ENCODE measurements at regions not wholly inside any gene's neighbourhood (a gene's known extent, or its start where the extent isn't known, plus 50 kb on each side); places are given as distances from the start of the nearest gene placed in this dataset.

DNA sequence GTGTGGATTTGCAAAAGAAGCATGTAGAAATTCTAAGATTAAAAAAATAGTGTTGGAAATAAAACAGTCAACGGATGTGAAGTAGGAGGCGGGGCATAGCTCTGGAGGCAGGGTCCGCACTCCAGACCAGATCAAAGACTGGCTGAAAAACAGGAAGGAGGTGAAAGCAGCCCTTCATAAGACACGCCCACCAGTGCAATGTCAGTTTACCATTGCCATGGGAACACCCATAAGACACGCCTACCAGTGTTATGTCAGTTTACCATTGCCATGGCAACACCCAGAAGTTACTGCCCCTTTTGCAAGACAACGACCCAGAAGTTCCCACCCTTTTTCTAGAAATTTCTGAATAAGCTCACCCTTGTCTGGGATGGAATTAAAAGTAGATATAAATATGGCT lies 87.1 kb downstream of the FZD10 start:
- FAIRE-seq (no peak), DNase-seq (no peak)
- peaks cover 0 to 2% (median 0%) of the 10 kb centered on the region in 3 donors for H3K36me3 ChIP-seq (ENCODE audit: control insufficient read depth in 2 of 3, insufficient read depth in 3 of 3, low read length in 3 of 3)
- no peaks in the 10 kb centered on the region for H3K4me1 ChIP-seq (ENCODE audit: control insufficient read depth in 2 of 3, insufficient read depth in 2 of 3, low read depth in 1 of 3, low read length in 3 of 3)
- intact Hi-C loops (cut with DNase I) = no loop called here
- H3K9me3 ChIP-seq (ENCODE audit: control insufficient read depth in 2 of 3, insufficient read depth in 1 of 3, low read length in 3 of 3) = peaks cover 0 to 4% (median 0%) of the 10 kb centered on the region in 3 donors
- no peaks in the 10 kb centered on the region for H3K27me3 ChIP-seq (ENCODE audit: control insufficient read depth, insufficient read depth, low read length)
- no peak overlapping the region for H3K9ac ChIP-seq (ENCODE audit: low read length in 3 of 3)
- no peak overlapping the region for H3K4me3 ChIP-seq (ENCODE audit: low read length in 3 of 3)
- H3K27ac ChIP-seq (ENCODE audit: low read depth in 2 of 2, low read length in 2 of 2) = no peak overlapping the region
- TF ChIP-seq, protein P1, sequence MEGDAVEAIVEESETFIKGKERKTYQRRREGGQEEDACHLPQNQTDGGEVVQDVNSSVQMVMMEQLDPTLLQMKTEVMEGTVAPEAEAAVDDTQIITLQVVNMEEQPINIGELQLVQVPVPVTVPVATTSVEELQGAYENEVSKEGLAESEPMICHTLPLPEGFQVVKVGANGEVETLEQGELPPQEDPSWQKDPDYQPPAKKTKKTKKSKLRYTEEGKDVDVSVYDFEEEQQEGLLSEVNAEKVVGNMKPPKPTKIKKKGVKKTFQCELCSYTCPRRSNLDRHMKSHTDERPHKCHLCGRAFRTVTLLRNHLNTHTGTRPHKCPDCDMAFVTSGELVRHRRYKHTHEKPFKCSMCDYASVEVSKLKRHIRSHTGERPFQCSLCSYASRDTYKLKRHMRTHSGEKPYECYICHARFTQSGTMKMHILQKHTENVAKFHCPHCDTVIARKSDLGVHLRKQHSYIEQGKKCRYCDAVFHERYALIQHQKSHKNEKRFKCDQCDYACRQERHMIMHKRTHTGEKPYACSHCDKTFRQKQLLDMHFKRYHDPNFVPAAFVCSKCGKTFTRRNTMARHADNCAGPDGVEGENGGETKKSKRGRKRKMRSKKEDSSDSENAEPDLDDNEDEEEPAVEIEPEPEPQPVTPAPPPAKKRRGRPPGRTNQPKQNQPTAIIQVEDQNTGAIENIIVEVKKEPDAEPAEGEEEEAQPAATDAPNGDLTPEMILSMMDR (IDR thresholded peaks at IDR 0.05; ENCODE audit: borderline replicate concordance, extremely low read depth, insufficient read depth) = no peak

DNA sequence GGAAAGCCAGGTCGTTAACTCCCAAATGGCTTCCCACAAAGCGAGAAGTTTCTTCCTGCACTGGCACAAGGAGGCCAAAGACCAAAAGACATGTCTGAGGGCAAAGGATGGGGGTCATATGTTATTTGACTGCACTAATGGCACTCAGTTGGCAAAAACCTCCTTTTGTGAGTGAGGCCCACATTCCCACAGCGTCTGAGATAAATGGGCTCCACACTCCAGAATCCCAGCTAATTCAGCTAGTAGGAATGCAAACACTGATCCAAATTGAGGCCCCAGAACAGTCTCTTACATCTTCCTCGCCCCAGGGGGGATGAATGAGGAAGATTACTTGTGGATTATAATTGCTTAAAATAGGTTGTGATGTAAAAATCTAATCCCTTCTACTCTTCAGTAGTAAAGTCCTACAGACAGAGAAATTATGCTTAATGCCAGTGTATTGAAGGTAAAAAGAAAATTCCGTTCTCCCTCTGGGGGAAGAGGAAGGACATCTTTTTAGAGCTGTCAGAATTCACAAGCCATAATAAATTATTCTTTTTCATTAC lies 86.4 kb upstream of the PIWIL1 start:
- no peaks in the 10 kb centered on the region for H3K27me3 ChIP-seq (ENCODE audit: control insufficient read depth, insufficient read depth, low read length)
- no peak overlapping the region for H3K4me3 ChIP-seq (ENCODE audit: low read length in 3 of 3)
- TF ChIP-seq, protein P1 (IDR thresholded peaks at IDR 0.05; ENCODE audit: borderline replicate concordance, extremely low read depth, insufficient read depth) = no peak
- no peaks in the 10 kb centered on the region for H3K4me1 ChIP-seq (ENCODE audit: control insufficient read depth in 2 of 3, insufficient read depth in 2 of 3, low read depth in 1 of 3, low read length in 3 of 3)
- H3K9ac ChIP-seq (ENCODE audit: low read length in 3 of 3) = no peak overlapping the region
- H3K36me3 ChIP-seq (ENCODE audit: control insufficient read depth in 2 of 3, insufficient read depth in 3 of 3, low read length in 3 of 3) = peaks cover 0 to 2% (median 0%) of the 10 kb centered on the region in 3 donors
- DNase-seq (no peak), FAIRE-seq (no peak)
- intact Hi-C loops (cut with DNase I) = no loop called here
- H3K9me3 ChIP-seq (ENCODE audit: control insufficient read depth in 2 of 3, insufficient read depth in 1 of 3, low read length in 3 of 3) = peaks cover 0 to 4% (median 0%) of the 10 kb centered on the region in 3 donors
- H3K27ac ChIP-seq (ENCODE audit: low read depth in 2 of 2, low read length in 2 of 2) = no peak overlapping the region

DNA sequence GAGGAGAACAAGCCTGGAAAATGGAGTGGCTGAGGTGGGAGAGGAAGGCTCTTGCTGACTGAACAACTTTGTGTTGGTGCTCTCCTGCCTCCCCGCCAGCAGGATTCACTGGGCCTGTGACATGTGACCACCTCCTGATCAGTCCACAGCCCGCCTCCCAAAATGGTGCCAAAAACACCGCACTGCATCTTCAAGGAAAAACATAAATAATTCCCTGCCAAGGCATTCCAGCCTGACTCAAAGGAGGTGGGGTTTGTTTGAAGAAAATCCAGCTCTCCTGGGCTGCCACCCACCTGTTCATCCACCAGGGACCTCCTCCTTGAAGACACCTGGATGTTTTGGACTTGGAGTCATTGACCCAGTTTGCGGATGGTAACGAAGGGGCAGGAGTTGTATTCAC lies 83.8 kb upstream of the PIWIL1 start:
- H3K27me3 ChIP-seq (ENCODE audit: control insufficient read depth, insufficient read depth, low read length) = no peaks in the 10 kb centered on the region
- H3K4me1 ChIP-seq (ENCODE audit: control insufficient read depth in 2 of 3, insufficient read depth in 2 of 3, low read depth in 1 of 3, low read length in 3 of 3) = no peaks in the 10 kb centered on the region
- TF ChIP-seq, protein P1 (IDR thresholded peaks at IDR 0.05; ENCODE audit: borderline replicate concordance, extremely low read depth, insufficient read depth) = no peak
- H3K9me3 ChIP-seq (ENCODE audit: control insufficient read depth in 2 of 3, insufficient read depth in 1 of 3, low read length in 3 of 3) = no peaks in the 10 kb centered on the region
- H3K36me3 ChIP-seq (ENCODE audit: control insufficient read depth in 2 of 3, insufficient read depth in 3 of 3, low read length in 3 of 3) = no peaks in the 10 kb centered on the region
- H3K9ac ChIP-seq (ENCODE audit: low read length in 3 of 3) = no peak overlapping the region
- DNase-seq = peak in 1 of 5 donors; percentile 7
- intact Hi-C loops (cut with DNase I) = no loop called here
- H3K27ac ChIP-seq (ENCODE audit: low read depth in 2 of 2, low read length in 2 of 2) = no peak overlapping the region
- FAIRE-seq = no peak
- no peak overlapping the region for H3K4me3 ChIP-seq (ENCODE audit: low read length in 3 of 3)
